GM18517 (cell line): ENCODE measurements at regions not wholly inside any gene's neighbourhood (a gene's known extent, or its start where the extent isn't known, plus 50 kb on each side); places are given as distances from the start of the nearest gene placed in this dataset.
A peak's percentile ranks its signal among the peaks of the same experiment; 100 is the strongest.

Experiments used
- ATAC-seq: cut with Tn5 transposase; IDR thresholded peaks from one replicate; pipeline ENCODE4 v1.9.1; 2021; ENCODE audit warnings: mild to moderate bottlenecking, moderate library complexity; ENCODE audit not compliant: unreplicated experiment

DNA sequence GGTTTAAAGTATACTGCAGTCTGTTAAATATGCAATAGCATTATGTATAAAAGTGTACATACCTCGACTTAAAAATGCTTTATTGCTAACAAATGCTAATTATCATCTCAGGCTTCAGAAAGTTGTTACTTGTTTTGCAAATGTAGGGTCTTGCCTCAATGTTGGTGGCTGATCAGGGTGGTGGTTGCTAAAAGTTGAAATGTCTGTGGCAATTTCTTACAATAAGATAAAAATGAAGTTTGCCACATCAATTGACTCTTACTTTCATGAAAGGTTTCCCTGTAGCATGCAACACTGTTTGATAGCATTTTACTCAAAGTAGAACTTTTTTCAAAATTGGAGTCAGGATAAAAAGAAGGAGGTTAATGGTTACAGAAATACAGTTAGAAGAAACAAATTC is 407.7 kb upstream of the OR4E1 start:
- ATAC-seq, result no peak

DNA sequence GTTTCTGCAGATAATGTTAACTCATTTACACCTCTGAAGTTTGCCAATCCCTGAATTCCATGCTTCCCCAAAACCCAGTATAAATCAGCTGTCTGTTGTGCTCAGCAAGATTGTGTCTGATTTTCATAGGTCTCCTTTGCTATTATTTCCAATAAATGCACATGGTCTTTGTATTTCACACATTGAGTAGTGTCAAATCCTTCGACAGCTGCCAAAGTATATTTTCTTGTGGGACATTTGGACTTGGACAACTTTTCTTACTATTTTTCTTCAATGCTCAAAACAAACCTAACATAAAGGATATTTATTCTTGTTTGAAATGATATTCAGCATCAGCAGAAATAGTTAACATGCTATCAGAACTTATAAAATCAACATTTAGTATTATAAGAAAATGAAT is 406.1 kb upstream of the OR4E1 start:
- no peak for ATAC-seq

DNA sequence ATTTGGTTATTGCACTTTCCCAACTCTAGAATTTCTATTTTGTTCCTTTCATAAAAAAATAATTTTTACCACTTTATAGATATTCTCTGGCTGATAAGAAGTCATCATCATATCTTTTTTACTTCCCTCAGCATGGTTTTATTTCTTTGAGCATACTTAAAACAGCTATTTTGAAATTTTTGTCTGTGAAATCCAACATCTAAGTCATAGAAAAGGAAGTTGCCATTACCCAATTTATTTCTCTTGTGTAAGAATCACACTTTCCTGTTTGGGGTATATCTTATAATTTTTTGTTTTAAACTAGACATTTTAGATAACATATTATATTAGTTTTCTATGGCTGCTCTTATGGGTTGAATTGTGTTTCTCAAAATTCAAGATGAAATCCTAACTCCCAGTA is 400.2 kb upstream of the OR4E1 start:
- no peak for ATAC-seq

DNA sequence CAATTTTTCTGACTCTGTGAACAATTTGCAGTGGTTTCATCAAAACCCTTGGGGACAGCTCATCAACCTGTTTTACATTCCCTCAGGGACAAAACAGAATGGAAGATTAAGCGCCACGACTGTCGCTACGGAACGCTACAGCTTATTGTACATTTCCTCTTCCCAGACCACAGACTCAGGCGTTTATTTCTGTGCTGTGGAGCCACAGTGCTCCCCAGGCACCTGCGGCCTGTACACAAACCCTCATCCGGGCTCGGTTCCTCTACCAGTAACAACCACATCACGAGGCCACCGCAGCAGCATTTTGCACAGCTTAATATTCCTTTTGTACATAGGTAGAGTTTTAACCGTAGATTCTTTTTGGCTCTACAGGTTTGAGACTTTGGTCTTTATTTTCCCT is 397.4 kb upstream of the OR4E1 start:
- ATAC-seq, result peak; percentile 85

DNA sequence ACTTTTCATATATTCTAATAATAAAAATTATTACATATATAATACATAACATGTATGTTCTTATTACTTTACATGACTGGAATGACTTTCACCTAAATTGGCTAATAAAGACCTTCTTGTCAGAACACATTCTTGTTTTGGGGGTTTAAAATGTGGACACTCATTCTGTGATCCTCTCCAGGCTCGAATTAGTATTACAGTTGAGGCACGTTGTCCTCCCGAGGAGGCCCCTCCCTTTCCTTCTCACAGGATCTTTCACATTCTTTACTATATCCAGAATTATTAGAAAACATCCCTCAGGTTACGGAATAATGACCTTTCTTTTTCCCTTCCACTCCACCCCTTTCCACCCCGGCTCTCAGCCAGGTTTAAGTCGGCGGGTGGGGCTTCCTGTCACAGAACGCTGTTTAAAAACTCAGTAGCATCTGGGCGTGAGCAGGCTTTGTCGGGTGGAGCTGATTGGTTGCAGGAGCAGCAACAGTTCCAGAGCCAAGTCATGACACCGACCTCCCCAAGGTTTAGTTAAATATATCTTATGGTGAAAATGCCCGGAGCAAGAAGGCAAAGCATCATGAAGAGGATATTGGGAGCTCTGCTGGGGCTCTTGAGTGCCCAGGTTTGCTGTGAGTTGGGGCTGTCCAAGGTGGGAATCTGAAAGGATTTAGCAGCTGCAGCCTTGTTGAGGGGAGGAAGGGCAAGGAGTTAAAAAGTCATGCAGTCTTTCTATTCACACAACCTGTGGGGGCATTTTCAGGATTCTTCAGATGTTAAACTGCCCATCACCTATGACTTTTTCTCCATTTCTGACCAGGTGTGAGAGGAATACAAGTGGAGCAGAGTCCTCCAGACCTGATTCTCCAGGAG is 396.7 kb upstream of the OR4E1 start:
- no peak for ATAC-seq

DNA sequence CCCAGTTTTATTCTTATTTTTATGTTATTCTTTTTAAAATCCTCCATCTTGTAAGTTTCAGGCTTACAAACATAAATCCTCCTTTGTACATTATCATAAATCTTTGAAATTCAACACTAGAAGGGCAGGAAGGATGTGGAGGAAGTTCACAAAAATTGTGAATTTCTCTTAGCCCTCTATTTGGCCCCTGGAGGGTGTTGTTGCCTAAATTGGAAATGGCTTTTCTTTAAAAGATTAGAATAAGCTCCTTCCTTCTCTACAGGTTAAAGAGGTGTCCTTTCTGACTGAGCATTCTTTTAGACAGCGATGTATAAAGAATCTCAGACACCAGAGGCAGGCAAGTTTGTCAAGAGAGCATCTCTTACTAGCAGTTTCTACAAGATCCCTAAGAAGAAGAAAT is 391.7 kb upstream of the OR4E1 start:
- ATAC-seq, result no peak

DNA sequence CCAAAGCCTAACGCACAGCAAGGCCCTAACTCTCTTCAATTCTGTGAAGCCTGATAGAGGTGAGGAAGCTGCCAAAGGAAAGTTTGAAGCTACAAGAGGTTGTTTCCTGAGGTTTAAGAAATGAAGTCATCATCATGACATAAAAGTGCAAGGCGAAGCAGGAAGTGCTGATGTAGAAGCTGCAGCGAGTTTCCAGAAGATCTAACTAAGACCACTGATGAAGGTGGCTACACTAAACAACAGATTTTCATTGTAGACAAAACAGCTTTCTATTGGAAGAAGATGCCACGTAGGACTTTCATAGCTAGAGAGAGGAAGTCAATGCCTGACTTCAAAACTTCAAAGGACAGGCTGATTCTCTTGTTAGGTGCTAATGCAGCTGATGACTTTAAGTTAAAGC is 385.6 kb upstream of the OR4E1 start:
- no peak for ATAC-seq

DNA sequence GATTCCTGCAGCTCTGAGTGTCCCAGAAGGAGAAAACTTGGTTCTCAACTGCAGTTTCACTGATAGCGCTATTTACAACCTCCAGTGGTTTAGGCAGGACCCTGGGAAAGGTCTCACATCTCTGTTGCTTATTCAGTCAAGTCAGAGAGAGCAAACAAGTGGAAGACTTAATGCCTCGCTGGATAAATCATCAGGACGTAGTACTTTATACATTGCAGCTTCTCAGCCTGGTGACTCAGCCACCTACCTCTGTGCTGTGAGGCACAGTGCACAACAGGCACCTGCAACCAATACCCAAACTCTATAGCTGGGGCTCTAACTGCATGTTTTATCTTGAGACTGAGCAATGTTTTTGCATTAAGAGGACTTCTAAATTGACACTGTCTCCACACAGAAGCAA is 379.2 kb upstream of the OR4E1 start:
- no peak for ATAC-seq

DNA sequence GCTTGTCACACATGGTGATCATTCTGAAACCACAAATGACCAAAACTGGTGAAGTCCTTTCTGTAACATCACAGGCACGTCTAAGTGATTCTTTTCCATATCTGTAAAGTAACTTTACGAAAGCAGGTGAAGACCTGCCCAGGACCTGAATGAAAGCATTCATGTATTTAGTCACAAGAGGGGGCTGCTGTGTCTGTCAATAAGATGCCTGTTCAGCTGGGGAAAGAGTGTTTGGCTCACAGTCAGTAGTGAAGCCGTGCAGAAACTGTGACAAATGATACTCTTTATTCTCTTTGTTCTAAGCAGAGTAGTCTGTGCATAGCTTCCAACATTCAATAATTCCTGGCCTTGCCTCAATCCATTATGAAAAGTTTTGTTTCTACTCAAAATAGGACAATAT is 373.5 kb upstream of the OR4E1 start:
- ATAC-seq, result no peak

DNA sequence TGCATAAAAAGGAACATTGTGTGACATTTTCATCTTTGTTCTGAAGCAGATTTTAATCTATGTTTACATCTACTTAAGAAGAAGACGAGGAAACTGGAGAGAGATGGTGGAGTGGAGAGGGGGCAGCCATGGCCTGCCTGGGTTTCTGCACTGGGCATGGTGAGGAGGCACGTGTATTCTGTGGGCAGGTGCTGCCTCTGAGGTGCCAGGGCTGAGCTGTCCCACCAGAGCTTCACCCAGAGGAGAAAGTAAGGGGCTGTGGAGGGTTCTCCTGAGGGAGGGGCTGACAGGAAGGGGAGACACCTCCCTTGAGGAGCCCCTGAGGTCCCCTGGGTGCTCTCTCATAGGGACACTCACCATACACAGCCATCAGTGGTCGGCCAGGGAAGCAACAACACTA is 372.4 kb upstream of the OR4E1 start:
- no peak for ATAC-seq

DNA sequence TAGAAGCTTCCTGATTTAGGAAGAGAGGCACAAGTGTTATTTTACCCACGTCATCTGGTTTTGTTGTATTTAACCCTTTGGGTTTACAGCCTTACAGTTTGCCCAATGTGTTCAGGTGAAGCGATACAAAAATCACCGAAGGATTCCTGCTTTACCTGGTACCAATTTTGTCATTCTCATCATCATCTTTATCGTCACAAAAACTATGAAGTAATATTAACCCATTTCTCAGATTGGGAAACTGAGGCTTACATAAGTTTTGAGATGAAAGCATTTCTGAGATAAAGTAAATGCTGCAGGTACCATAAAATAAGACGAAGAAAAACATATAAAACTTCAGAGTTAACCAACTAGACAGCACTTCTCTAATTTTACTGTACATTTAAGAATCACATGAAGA is 370.6 kb upstream of the OR4E1 start:
- ATAC-seq, result no peak

DNA sequence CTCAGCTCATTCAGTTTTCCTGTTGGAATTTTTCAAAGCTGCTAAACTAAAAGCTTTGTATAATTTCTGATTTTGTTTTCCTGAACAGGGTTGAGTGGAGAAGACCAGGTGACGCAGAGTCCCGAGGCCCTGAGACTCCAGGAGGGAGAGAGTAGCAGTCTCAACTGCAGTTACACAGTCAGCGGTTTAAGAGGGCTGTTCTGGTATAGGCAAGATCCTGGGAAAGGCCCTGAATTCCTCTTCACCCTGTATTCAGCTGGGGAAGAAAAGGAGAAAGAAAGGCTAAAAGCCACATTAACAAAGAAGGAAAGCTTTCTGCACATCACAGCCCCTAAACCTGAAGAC is 367.1 kb upstream of the OR4E1 start:
- ATAC-seq, result no peak

GRCh38 chr14:22039938-22040780 is 366.5 kb upstream of the OR4E1 start:
- no peak for ATAC-seq

GRCh38 chr14:22036541-22037239 is 363.1 kb upstream of the OR4E1 start:
- ATAC-seq, result no peak

DNA sequence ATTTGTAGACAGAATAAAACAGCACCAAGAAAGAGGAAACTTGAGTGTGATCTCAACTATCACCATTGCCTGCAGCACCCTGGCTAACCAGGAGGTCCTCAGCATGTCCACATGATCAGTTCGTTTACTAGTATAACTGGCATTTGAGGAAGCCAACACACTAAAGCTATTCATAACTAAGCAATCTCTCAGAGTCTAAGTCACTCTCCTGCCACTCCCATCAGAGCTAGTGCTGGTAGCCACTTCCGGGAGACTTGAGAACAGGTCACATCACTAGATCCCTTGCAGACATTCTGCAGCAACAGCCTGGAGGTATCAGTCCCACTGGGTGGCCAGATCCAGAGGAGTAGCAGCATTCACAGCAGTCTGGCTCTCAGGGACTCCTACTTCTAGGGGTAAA is 352.9 kb upstream of the OR4E1 start:
- no peak for ATAC-seq

- no peak for ATAC-seq
Observed at GRCh38 chr14:22025879-22026278, 352.3 kb upstream of the OR4E1 start.

GRCh38 chr14:22024137-22024536 is 350.5 kb upstream of the OR4E1 start:
- no peak for ATAC-seq

- ATAC-seq, result no peak
Observed at GRCh38 chr14:22018890-22019289, 345.3 kb upstream of the OR4E1 start.

DNA sequence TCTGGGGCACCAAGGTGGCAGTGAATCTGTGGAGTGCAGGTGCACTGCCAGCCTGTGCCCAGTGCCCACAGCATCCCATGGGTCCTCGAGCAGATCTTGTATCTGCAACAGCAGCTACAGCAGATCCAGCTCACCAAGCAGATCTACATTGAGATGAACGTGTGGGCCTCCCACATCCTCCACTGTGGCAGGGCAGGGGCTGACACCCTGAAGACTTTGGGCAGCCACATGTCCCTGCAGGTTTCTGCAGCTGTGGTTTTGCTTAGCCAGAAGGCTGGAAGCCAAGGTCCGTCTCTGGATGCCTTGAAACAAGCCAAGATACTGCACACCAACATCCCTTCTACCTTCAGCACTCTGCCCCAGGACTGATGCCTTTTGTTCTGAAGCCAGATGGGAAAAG is 338.8 kb upstream of the OR4E1 start:
- ATAC-seq, result no peak

- ATAC-seq, result no peak
Observed at GRCh38 chr14:22011253-22011642, 337.6 kb upstream of the OR4E1 start.

GRCh38 chr14:22010545-22011252 is 337.1 kb upstream of the OR4E1 start:
- no peak for ATAC-seq
